ENCODE measurements at regions not wholly inside any gene's neighbourhood (a gene's known extent, or its start where the extent isn't known, plus 50 kb on each side); places are given as distances from the start of the nearest gene placed in this dataset.

DNA sequence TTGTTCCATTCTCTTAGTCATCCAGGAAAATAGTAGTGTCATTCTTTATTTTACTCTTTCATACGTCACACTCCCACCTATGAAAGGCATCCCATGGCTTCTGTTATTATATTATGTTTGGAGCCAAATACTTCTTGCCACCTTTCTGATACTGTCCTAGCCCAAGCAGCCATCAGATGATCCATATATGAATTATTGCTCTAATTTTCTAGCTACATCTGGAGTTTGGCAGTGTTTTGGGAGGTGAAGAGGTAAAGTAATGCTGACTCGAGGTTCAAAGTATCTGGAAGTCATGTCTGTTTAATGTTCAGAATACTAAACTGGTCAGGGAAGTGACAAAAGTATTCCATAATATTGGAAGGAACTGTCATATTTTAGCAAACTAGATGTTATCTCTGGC is 362.5 kb downstream of the GPR37 start:
- FAIRE-seq (no peak), DNase-seq (ENCODE audit: insufficient read length, low spot score) (no peak)
- TF ChIP-seq POLR2A (IDR thresholded peaks at IDR 0.05; ENCODE audit: low read depth, low read length), result no peak

DNA sequence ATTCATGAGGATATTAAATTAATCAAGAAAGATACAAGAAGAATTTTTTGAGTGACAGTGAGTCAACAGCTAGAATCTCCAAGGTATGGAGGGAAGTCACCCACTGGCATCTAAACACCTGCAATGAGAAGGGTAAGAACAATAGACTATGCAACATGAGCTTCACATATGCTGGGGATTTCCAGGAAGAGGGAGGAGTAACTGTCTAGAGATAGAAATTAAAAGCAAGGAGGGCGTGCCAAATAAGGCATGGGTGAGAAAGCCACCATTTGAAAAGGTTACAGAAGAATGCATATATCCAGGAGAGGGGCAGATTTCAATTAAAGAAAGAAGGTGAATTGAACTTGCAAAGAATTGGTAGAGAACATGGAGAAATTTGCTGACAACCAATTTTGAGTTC is 365.7 kb downstream of the GPR37 start:
- no peak for TF ChIP-seq POLR2A (IDR thresholded peaks at IDR 0.05; ENCODE audit: low read depth, low read length)
- DNase-seq (ENCODE audit: insufficient read length, low spot score) (no peak), FAIRE-seq (no peak)

DNA sequence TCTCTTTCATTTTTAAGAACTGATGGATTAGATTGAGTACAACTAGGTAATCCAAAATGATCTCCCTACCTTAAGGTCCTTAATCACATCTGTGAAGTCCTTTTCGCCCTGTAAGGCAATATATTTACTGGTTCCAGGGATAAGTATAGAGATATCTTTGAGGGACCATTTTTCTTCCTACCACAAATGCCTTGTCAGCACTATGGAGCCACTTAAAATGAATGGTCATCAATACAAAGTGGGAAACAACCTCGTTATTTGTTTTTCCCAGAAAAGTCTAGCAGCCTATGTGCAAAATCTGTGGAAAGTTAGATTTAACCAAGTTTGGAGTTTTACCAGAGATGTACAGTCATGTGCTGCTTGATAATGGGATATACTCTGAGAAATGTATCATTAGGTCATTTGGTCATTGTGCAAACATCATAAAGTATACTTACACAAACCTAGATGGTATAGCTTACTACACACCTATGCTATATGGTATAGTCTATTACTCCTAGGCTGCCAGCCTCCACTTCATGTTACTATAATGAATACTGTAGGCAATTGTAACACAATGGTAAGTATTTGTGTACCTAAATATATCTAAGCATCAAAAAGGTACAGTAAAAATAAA is 366.2 kb upstream of the TMEM229A start:
- FAIRE-seq (no peak), DNase-seq (ENCODE audit: insufficient read length, low spot score) (no peak)
- TF ChIP-seq POLR2A (IDR thresholded peaks at IDR 0.05; ENCODE audit: low read depth, low read length), result no peak

DNA sequence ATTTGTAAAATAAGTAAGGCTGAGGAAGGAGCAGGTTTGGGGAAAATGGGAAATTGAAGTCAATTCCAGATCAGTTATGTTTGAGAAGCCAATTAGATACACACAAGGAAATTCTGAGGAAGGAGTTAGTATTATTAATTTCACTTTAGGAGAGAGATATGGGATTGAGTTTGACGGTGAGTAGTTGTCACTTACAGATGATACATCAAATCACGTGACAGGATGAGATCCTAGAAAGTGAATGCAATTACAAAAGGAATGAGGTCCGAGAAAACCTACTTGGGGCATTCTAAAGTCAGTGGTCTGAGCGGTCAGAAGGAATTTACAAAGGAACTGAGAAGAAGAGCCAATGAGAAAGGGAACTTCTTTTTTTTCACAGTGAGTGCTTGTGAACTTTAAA is 364.3 kb upstream of the TMEM229A start:
- FAIRE-seq, result no peak
- DNase-seq (ENCODE audit: insufficient read length, low spot score), result no peak
- no peak for TF ChIP-seq POLR2A (IDR thresholded peaks at IDR 0.05; ENCODE audit: low read depth, low read length)

DNA sequence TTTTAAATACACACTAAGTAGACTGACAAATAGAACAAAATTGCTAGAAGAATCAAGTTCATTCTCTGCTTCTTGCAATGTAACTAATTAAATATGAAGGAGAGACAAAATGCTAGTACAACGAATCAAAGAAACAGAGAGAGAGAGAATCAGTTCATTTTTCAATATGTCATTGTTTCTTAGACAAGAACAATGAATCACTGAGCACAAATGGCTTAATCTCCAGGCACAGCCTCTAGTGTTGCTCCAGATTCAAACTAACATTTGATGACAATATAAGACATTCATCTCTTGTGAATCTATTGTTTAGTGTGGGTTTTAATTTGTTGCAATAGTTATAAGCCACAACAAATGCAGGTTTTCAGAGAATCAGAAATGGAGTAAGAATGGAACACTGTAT is 357.4 kb upstream of the TMEM229A start:
- FAIRE-seq (no peak), DNase-seq (ENCODE audit: insufficient read length, low spot score) (no peak)
- TF ChIP-seq POLR2A (IDR thresholded peaks at IDR 0.05; ENCODE audit: low read depth, low read length), result no peak

DNA sequence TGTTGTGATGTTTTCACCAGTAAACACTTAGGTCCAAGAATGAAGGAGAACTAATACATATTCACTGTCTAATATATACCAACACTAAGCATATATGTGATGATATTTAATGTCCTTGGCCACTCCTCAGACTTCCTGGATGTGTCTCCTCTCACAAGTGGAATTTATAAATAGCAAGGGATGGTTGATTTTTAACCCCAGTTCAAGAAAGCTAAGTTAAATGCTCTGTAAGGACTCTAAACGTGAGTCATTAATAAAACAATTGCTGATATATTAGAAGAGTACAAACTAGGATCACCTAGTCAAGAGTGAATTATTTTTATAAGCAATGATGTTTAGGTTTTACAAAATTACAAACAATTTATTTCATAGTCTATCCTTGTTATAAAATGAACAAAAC is 355.9 kb upstream of the TMEM229A start:
- FAIRE-seq, result no peak
- no peak for TF ChIP-seq POLR2A (IDR thresholded peaks at IDR 0.05; ENCODE audit: low read depth, low read length)
- no peak for DNase-seq (ENCODE audit: insufficient read length, low spot score)

DNA sequence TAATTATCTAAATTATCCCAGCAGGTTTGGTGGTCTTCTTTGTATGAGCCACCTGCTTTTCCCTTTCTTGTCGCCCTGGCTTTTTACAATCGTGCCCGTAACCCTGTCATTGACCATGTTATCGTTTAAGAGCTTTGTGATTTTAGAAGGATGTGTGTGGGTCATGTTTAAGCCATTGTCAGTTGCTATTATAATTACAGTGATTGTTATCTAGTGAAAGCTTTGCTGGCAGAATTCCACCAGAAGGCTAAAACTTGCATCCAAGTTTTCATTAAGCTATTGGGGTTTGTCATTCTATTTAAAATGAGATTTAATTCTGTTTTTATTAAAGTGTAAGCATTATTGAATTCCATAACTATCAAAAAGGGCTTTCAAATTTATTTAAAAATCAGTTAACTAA is 354.2 kb upstream of the TMEM229A start:
- no peak for TF ChIP-seq POLR2A (IDR thresholded peaks at IDR 0.05; ENCODE audit: low read depth, low read length)
- no peak for DNase-seq (ENCODE audit: insufficient read length, low spot score)
- FAIRE-seq, result no peak

DNA sequence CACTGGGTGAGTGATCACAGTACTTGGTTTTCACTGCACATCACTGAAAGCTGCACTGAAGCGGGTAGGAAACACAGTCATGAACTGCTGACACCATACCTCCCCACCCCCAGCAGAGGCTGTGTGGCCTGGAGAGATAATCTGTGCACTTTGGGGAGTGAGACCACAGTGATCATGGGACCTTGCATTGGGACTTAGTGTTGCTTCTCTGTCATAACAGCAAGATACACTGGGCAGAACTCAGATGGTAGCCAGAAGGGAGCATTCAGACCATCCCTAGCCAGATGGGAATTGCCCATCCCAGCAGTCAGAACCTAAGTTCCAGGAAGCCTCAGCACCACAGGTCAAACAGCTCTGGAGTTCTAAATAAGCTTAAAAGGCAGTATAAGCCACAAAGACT is 346.4 kb upstream of the TMEM229A start:
- DNase-seq (ENCODE audit: insufficient read length, low spot score), result no peak
- no peak for TF ChIP-seq POLR2A (IDR thresholded peaks at IDR 0.05; ENCODE audit: low read depth, low read length)

DNA sequence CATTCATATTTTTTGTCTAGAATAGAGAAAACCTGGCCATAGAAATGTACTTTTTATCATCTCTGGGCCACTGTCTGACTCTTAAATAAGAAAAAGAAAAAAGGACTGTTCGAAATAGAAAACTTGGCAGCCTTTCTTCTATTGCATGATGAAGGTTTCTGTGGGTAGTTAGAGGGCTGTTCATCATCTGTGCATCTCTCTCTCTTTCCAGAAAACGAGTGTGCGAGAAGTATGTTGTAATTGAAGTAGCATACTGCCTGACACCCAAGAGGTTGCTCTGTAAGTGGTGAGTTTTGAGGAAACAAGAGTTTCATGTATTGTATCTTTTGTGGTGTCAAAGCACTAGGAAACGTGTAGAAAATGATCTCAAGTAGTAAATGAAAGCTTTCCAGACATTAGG is 343.2 kb upstream of the TMEM229A start:
- no peak for FAIRE-seq
- no peak for TF ChIP-seq POLR2A (IDR thresholded peaks at IDR 0.05; ENCODE audit: low read depth, low read length)
- DNase-seq (ENCODE audit: insufficient read length, low spot score), result no peak

More for the DNA sequence above, 346.4 kb upstream of the TMEM229A start:
- no peak for FAIRE-seq

DNA sequence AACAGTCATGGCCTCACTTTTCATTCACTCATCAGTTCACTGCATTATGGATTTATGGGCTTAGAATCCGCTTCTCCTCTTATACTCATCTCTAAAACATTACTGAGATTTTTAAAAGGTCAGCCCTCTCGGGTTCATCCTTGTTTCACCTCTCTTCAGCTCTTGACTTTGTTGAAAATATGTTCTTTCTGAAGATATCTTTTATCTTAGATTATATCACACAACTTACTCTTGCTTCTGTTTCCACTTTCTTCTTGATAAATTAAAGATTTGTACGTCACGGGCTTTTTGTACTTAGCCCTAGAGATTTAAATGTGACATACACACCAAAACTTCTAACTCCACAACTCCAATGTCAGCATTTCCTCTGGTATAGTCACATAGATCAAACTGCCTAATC is 342.5 kb upstream of the TMEM229A start:
- TF ChIP-seq POLR2A (IDR thresholded peaks at IDR 0.05; ENCODE audit: low read depth, low read length), result no peak
- no peak for FAIRE-seq
- no peak for DNase-seq (ENCODE audit: insufficient read length, low spot score)

DNA sequence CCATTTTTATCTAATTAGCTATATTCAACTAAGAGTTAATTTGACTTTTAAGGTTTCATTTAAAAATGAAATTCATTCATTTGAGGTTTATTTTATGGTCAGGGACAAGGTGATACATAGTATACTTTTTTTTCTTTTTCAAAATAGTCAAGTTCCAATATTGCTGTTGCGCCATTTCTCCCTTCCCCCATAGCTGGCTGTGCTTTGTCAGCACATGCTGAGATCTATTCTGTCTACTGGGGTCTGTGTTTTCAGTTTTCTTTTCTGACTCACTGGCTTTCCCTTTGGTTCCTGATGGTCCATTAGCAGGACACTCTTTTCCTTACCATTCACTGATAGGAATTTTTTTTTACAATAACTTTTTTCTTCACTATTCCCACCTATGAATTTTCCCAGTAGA is 336.4 kb upstream of the TMEM229A start:
- TF ChIP-seq POLR2A (IDR thresholded peaks at IDR 0.05; ENCODE audit: low read depth, low read length), result no peak
- FAIRE-seq (no peak), DNase-seq (ENCODE audit: insufficient read length, low spot score) (no peak)

DNA sequence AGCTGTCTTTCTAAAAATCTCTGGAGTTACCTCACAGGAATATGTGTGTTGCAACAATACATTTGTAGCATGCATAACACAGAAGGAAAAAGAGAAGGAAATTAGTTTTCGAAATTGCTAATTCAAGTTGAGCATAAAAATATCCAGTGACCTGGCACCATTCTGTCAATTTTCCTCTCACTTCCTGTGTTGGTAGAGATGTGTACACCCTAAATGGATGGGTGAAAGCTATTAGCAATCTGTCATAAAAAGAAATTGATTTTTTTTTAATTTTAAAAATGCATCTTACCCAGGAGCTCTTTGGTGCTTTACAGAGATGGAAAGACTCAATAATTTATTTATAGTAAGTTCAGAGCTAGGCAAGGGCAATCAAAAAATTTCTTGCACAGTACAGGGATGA is 333.3 kb upstream of the TMEM229A start:
- no peak for DNase-seq (ENCODE audit: insufficient read length, low spot score)
- no peak for FAIRE-seq
- TF ChIP-seq POLR2A (IDR thresholded peaks at IDR 0.05; ENCODE audit: low read depth, low read length), result no peak

DNA sequence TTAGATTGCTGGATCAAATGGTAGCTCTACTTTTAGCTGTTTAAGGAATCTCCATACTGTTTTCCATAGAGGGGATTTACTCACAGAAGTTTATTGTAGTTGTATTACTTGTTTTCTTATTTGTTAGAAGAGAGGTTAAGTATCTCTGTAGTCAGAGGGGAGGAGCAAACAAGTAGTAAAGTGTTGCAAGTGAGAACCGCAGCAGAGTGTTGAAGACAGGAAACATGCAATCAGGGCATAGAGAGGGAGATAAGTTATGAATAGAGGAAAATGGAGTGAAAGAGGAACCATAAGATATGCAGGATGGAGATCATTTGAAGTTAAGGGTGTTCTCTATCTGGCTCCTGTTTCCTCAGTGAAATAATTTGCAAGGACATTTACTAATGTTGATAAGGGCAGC is 331.4 kb upstream of the TMEM229A start:
- no peak for DNase-seq (ENCODE audit: insufficient read length, low spot score)
- FAIRE-seq, result no peak
- no peak for TF ChIP-seq POLR2A (IDR thresholded peaks at IDR 0.05; ENCODE audit: low read depth, low read length)

DNA sequence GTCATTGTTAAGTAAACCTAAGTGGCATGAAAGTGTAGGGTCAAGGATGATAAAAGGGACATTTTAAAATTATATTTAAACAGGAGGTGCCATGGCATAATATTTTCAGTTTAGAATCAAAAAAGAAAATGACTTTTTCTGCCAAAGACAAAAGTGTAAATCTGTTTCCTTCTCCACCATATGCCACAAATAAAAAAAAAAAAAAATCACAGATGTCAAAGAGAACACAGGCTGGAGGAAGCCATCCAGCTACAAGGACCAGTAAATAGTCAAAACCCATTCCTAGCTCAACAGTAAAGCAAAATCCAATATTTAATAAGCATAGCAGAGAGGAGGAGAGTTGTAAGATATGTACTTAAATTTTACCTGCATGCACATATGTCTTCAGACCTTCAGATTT is 321.3 kb upstream of the TMEM229A start:
- no peak for DNase-seq (ENCODE audit: insufficient read length, low spot score)
- FAIRE-seq, result no peak
- no peak for TF ChIP-seq POLR2A (IDR thresholded peaks at IDR 0.05; ENCODE audit: low read depth, low read length)

DNA sequence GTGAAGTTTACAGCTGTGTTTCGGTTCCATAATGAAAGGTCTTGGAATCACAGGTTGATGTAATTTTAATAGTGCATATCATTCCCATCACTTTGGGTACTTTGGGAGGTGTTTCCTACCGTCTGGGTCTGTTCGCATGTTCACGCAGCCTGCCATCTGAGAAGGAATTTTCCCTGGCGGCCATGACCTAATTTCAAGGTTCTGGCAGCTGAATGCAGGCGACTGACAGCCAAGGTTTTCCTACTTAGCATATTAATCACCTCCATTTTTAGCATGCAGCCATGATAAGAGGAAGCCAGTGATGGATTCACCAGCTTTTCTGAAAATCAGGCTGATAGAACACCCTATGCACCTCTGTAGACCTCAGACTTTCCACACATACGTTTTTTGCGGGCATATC is 319.1 kb upstream of the TMEM229A start:
- DNase-seq (ENCODE audit: insufficient read length, low spot score) (no peak), FAIRE-seq (no peak)
- no peak for TF ChIP-seq POLR2A (IDR thresholded peaks at IDR 0.05; ENCODE audit: low read depth, low read length)

DNA sequence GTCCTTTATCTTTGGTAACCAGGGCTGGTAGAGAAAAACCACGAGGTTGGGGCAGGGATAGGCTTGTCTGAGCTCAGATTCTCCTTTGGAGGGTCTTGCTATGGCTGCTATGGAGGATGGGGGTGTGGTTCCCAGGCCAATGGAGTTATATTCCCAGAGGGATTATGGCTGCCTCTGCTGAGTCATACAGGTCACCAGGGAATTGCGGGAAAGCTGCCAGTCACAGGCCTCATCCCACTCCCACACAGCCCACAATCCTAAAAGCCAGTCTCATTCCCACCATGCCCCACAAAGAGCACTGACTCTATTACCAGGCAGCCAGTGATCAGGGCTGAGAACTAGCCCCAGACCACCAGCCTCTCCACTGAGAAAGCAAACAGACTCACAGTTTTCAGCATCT is 316.6 kb upstream of the TMEM229A start:
- DNase-seq (ENCODE audit: insufficient read length, low spot score) (no peak), FAIRE-seq (no peak)
- no peak for TF ChIP-seq POLR2A (IDR thresholded peaks at IDR 0.05; ENCODE audit: low read depth, low read length)

All from H54 (cell line).